IMR-90 (cell line): ENCODE measurements at regions not wholly inside any gene's neighbourhood (a gene's known extent, or its start where the extent isn't known, plus 50 kb on each side); places are given as distances from the start of the nearest gene placed in this dataset.

Source experiments
- ATAC-seq: fragments of 200-7000 bp; cut with Tn5 transposase; 2 replicates; pipeline ENCODE4 v1.9.1; 2020; ENCODE audit warnings: low read depth, mild to moderate bottlenecking, moderate library complexity
- BruUV-seq: library from RNA; stranded (reverse); fragments of 400-500 nt; replicated peaks from 2 replicates; lab custom pipeline; 2021; lab: Mats Ljungman, UMichigan
- CTCF ChIA-PET: fragments of 300-600 bp; formaldehyde crosslinking; extraction: SDS; loops from one replicate; lab custom pipeline; 2021; ENCODE audit warnings: antibody characterized with exemption; lab: Yijun Ruan, JAX
- POLR2A ChIA-PET: fragments of 300-600 bp; sonication (Branson Sonifier 250); formaldehyde crosslinking; loops from one replicate; lab custom pipeline; 2022; ENCODE audit warnings: antibody characterized with exemption; ENCODE audit not compliant: unreplicated experiment; lab: Charles Lee
- DNase-seq: peaks from one replicate; pipeline ENCODE4 v3.0.0; 2013
- H2AFZ ChIP-seq: replicated peaks from 2 replicates; pipeline ENCODE3; 2013; ENCODE audit warnings: low read length, mild to moderate bottlenecking; ENCODE audit not compliant: poor library complexity
- H2AK5ac ChIP-seq: 2 replicates; pipeline ENCODE4 v1.6.1; 2013; ENCODE audit warnings: low read depth, low read length, inconsistent platforms
- H2AK9ac ChIP-seq: replicated peaks from 2 replicates; pipeline ENCODE3; 2013; ENCODE audit warnings: mild to moderate bottlenecking, low read depth, low read length, moderate library complexity; ENCODE audit not compliant: poor library complexity
- H2BK120ac ChIP-seq: 2 replicates; pipeline ENCODE4 v1.6.1; 2013; ENCODE audit warnings: low read depth, low read length, inconsistent platforms
- H2BK15ac ChIP-seq: 3 replicates; pipeline ENCODE4 v1.6.1; 2013; ENCODE audit warnings: low read depth, low read length, inconsistent platforms
- H2BK20ac ChIP-seq: 2 replicates; pipeline ENCODE4 v1.6.1; 2013; ENCODE audit warnings: low read depth, mild to moderate bottlenecking, inconsistent platforms, low read length, moderate library complexity
- H2BK5ac ChIP-seq: 2 replicates; pipeline ENCODE4 v1.6.1; 2013; ENCODE audit warnings: mild to moderate bottlenecking, low read depth, low read length, inconsistent platforms; ENCODE audit not compliant: poor library complexity, severe bottlenecking
- H3K14ac ChIP-seq: replicated peaks from 2 replicates; pipeline ENCODE4 v1.6.1; 2013; ENCODE audit warnings: low read depth, low read length, inconsistent platforms
- H3K18ac ChIP-seq: 2 replicates; pipeline ENCODE4 v1.6.1; 2013; ENCODE audit warnings: low read depth, low read length, control low read depth
- H3K23ac ChIP-seq: 2 replicates; pipeline ENCODE4 v1.6.1; 2013; ENCODE audit warnings: low read depth, low read length, inconsistent platforms
- H3K27ac ChIP-seq: 2 replicates; pipeline ENCODE4 v1.5.1; 2013; ENCODE audit warnings: mild to moderate bottlenecking, control low read depth, low read length; ENCODE audit not compliant: insufficient read depth
- H3K27me3 ChIP-seq: 2 replicates; pipeline ENCODE4 v1.6.1; 2013; ENCODE audit warnings: low read length; ENCODE audit not compliant: control insufficient read depth, insufficient read depth
- H3K36me3 ChIP-seq: 2 replicates; pipeline ENCODE4 v1.6.1; 2013; ENCODE audit warnings: low read length, mixed read lengths; ENCODE audit not compliant: control insufficient read depth, insufficient read depth
- H3K4ac ChIP-seq: 2 replicates; pipeline ENCODE4 v1.6.1; 2013; ENCODE audit warnings: low read depth, low read length, inconsistent platforms
- H3K4me1 ChIP-seq: 2 replicates; pipeline ENCODE4 v1.6.1; 2013; ENCODE audit warnings: low read length, mixed read lengths; ENCODE audit not compliant: control insufficient read depth, insufficient read depth
- H3K4me2 ChIP-seq: 2 replicates; pipeline ENCODE4 v1.6.1; 2013; ENCODE audit warnings: low read depth, mild to moderate bottlenecking, control low read depth, low read length, moderate library complexity
- H3K4me3 ChIP-seq: 2 replicates; pipeline ENCODE4 v1.5.1; 2013; ENCODE audit warnings: low read depth, mild to moderate bottlenecking, control low read depth, low read length, moderate library complexity; ENCODE audit not compliant: insufficient read depth
- H3K56ac ChIP-seq: 2 replicates; pipeline ENCODE4 v1.6.1; 2013; ENCODE audit warnings: low read length, inconsistent platforms; ENCODE audit not compliant: insufficient read depth; ENCODE audit errors: extremely low read depth
- H3K79me1 ChIP-seq, 2 experiments: 2 replicates each; pipeline ENCODE4 v1.6.1; 2013; ENCODE audit warnings: low read length in 2 of 2, inconsistent platforms in 1 of 2, low read depth in 1 of 2
- H3K9ac ChIP-seq: 2 replicates; pipeline ENCODE4 v1.6.1; 2013; ENCODE audit warnings: low read depth, low read length, control low read depth
- H3K9me1 ChIP-seq: 2 replicates; pipeline ENCODE4 v1.6.1; 2013; ENCODE audit warnings: low read length, inconsistent platforms; ENCODE audit not compliant: insufficient read depth
- H3K9me3 ChIP-seq: 2 replicates; pipeline ENCODE4 v1.6.1; 2013; ENCODE audit warnings: low read length; ENCODE audit not compliant: control insufficient read depth, insufficient read depth
- H4K20me1 ChIP-seq: 2 replicates; pipeline ENCODE4 v1.6.1; 2013; ENCODE audit warnings: low read length, inconsistent platforms; ENCODE audit not compliant: insufficient read depth
- H4K5ac ChIP-seq: 2 replicates; pipeline ENCODE4 v1.6.1; 2013; ENCODE audit warnings: mild to moderate bottlenecking, low read depth, low read length, control low read depth
- H4K8ac ChIP-seq, 2 experiments: 2 replicates each; pipeline ENCODE4 v1.6.1; 2013; ENCODE audit warnings: low read depth in 2 of 2, low read length in 2 of 2, control low read depth in 1 of 2, inconsistent platforms in 1 of 2
- H4K91ac ChIP-seq: 2 replicates; pipeline ENCODE4 v1.6.1; 2013; ENCODE audit warnings: low read depth, low read length, inconsistent platforms; ENCODE audit not compliant: insufficient read depth
- CEBPB ChIP-seq: IDR thresholded peaks from 2 replicates; pipeline ENCODE4 v1.6.1; 2012; ENCODE audit warnings: low read depth, low read length, improper control_type of control experiment
- CHD1 ChIP-seq: IDR thresholded peaks from 2 replicates; pipeline ENCODE4 v1.6.1; 2012; ENCODE audit warnings: low read depth, low read length, improper control_type of control experiment
- FOS ChIP-seq: fragments of 150-350 bp; IDR thresholded peaks from 2 replicates; pipeline ENCODE4 v1.6.1; 2016; ENCODE audit warnings: low read depth, low read length
- MAZ ChIP-seq: IDR thresholded peaks from 2 replicates; pipeline ENCODE4 v1.6.1; 2012; ENCODE audit warnings: low read depth, mild to moderate bottlenecking, low read length, improper control_type of control experiment, moderate library complexity, borderline replicate concordance
- NFE2L2 ChIP-seq: fragments of 150-350 bp; IDR thresholded peaks from 2 replicates; pipeline ENCODE4 v1.6.1; 2016; ENCODE audit warnings: low read depth, mild to moderate bottlenecking, low read length
- RFX5 ChIP-seq: IDR thresholded peaks from 2 replicates; pipeline ENCODE4 v1.8.0; 2012; ENCODE audit warnings: low read depth, mild to moderate bottlenecking, low read length, moderate library complexity
- WGBS, 2 experiments: methylation state at CpG; one replicate each; pipeline versions ENCODE4 v1.1.5 to v1.1.7; 2013; ENCODE audit warnings: missing lambda C conversion rate in 2 of 2; ENCODE audit not compliant: insufficient read length in 1 of 2; ENCODE audit errors: extremely low coverage in 2 of 2; 5-methylcytosine and 5-hydroxymethylcytosine counted together
- dilution Hi-C: fragments of 300-500 bp; cut with HindIII; formaldehyde crosslinking; loops from one replicate; pipeline ENCODE4 v1.14.3; 2018; ENCODE audit warnings: low sequenced_read_pairs; ENCODE audit not compliant: unreplicated experiment
- in situ Hi-C: fragments of 300-500 bp; cut with MboI; formaldehyde crosslinking; loops from 3 replicates; pipeline ENCODE4 v1.14.3; 2019; ENCODE audit warnings: low sequenced_read_pairs, inconsistent platforms, mixed read lengths
- intact Hi-C: fragments of 100-400 bp; cut with micrococcal nuclease; formaldehyde crosslinking; loops from 2 replicates; pipeline ENCODE4 v1.10.0; 2022
- TF ChIP-seq, protein P1 (sequence below): conservative IDR thresholded peaks from 2 replicates; pipeline ENCODE4 v1.5.1; 2012; ENCODE audit warnings: mild to moderate bottlenecking, low read depth, low read length, improper control_type of control experiment

DNA sequence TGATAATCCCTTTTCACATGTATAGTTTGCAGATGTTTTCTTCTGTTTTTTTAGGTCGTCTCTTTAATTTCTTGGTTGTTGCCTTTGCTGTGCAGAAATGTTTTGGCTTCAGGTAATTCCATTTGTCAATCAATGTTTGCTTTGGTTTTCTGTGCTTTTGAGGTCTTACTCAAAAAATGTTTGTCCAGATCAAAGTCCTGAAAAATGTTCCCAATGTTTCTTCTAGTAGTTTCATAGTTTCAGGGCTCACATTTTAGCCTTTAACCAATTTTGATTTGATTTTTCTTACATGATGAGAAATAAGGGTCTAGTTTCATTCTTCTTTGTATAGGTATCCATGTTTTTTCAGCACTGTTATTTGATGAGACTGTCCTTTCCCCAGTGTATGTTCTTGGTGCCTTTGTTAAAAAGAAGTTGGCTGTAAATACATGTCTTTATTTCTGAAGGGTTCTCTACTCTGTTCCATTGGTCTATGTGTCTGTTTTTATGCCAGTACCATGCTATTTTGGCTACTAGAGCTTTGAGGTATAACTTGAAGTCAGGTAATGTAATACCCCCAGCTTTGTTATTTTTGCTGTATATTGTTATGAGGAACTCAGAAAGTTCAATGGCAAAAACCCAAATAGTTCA is 578.7 kb upstream of the SEL1L start:
- dilution Hi-C loops (no loop called here), intact Hi-C loops (no loop called here), in situ Hi-C loops (no loop called here)
- Histone ChIP-seq H2BK120ac (no peak overlapping the region), H2AK5ac (no peak overlapping the region), H4K8ac (no peak overlapping the region), H3K79me1 (no peaks in the 10 kb centered on the region), H3K27ac (no peak overlapping the region), H4K20me1 (no peaks in the 10 kb centered on the region), H3K18ac (no peak overlapping the region), H4K5ac (no peak overlapping the region), H3K4me2 (no peak overlapping the region), H3K9me1 (no peaks in the 10 kb centered on the region), H2AK9ac (no peak overlapping the region), H3K56ac (no peak overlapping the region), H4K91ac (no peak overlapping the region), H3K14ac (no peak overlapping the region), H2BK15ac (no peak overlapping the region), H3K23ac (no peak overlapping the region), H3K4me3 (no peak overlapping the region), H3K4ac (no peak overlapping the region), H2AFZ (no peak overlapping the region), H2BK20ac (no peak overlapping the region), H3K4me1 (no peaks in the 10 kb centered on the region), H2BK5ac (no peak overlapping the region), H3K27me3 (no peaks in the 10 kb centered on the region), H3K9ac (no peak overlapping the region), H3K9me3 (peaks cover 4% of the 10 kb centered on the region; the same call in 1 of the 2 replicates), H3K36me3 (no peaks in the 10 kb centered on the region)
- ATAC-seq = no peak
- TF ChIP-seq NFE2L2 (no peak), RFX5 (no peak), FOS (no peak), CEBPB (no peak), CHD1 (no peak), MAZ (no peak)
- TF ChIP-seq, protein P1, sequence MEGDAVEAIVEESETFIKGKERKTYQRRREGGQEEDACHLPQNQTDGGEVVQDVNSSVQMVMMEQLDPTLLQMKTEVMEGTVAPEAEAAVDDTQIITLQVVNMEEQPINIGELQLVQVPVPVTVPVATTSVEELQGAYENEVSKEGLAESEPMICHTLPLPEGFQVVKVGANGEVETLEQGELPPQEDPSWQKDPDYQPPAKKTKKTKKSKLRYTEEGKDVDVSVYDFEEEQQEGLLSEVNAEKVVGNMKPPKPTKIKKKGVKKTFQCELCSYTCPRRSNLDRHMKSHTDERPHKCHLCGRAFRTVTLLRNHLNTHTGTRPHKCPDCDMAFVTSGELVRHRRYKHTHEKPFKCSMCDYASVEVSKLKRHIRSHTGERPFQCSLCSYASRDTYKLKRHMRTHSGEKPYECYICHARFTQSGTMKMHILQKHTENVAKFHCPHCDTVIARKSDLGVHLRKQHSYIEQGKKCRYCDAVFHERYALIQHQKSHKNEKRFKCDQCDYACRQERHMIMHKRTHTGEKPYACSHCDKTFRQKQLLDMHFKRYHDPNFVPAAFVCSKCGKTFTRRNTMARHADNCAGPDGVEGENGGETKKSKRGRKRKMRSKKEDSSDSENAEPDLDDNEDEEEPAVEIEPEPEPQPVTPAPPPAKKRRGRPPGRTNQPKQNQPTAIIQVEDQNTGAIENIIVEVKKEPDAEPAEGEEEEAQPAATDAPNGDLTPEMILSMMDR = no peak
- no peak for DNase-seq
- no CpG with 5 or more reads among the region's 1 CpG for WGBS, 2 experiments
- ChIA-PET POLR2A (no interaction called here), CTCF (no interaction called here)
- no TSS peak for BruUV-seq
